OCI-LY3 (cell line): ENCODE measurements at regions not wholly inside any gene's neighbourhood (a gene's known extent, or its start where the extent isn't known, plus 50 kb on each side); places are given as distances from the start of the nearest gene placed in this dataset.
A peak's percentile ranks its signal among the peaks of the same experiment; 100 is the strongest.

Experiments
- H2AFZ ChIP-seq: fragments of 200-600, 300-600 bp; shearing (Covaris generic); 2 replicates; pipeline ENCODE4 v1.6.0; 2014; ENCODE audit warnings: antibody characterized with exemption, low read depth, low read length
- H3K27ac ChIP-seq: fragments of 200-600, 300-600 bp; sonication (generic); 2 replicates; pipeline ENCODE4 v1.5.1; 2014; ENCODE audit warnings: mild to moderate bottlenecking, low read length, moderate library complexity, mixed read lengths
- H3K27me3 ChIP-seq: fragments of 200-600, 300-600 bp; sonication (generic); 2 replicates; pipeline ENCODE4 v1.6.1; 2014; ENCODE audit warnings: low read depth, low read length, mixed read lengths
- H3K36me3 ChIP-seq: fragments of 200-600, 300-600 bp; sonication (generic); replicated peaks from 2 replicates; pipeline ENCODE3; 2014; ENCODE audit warnings: low read depth, low read length, mixed read lengths
- H3K4me1 ChIP-seq: fragments of 300-600, 200-600 bp; sonication (generic); 2 replicates; pipeline ENCODE4 v1.6.1; 2014; ENCODE audit warnings: low read length, mixed read lengths
- H3K4me2 ChIP-seq: fragments of 200-600, 300-600 bp; sonication (generic); 2 replicates; pipeline ENCODE4 v1.6.1; 2014; ENCODE audit warnings: low read length, mixed read lengths
- H3K4me3 ChIP-seq: fragments of 300-600, 200-600 bp; sonication (generic); 2 replicates; pipeline ENCODE4 v1.5.1; 2014; ENCODE audit warnings: antibody characterized with exemption, mild to moderate bottlenecking, low read length, moderate library complexity
- H3K79me2 ChIP-seq: fragments of 300-600, 200-600 bp; shearing (Covaris generic); 2 replicates; pipeline ENCODE4 v1.6.1; 2014; ENCODE audit warnings: mild to moderate bottlenecking, low read length, mixed read lengths
- H3K9ac ChIP-seq: fragments of 300-600, 200-600 bp; shearing (Covaris generic); 2 replicates; pipeline ENCODE4 v1.6.0; 2014; ENCODE audit warnings: mild to moderate bottlenecking, low read length, moderate library complexity
- H3K9me3 ChIP-seq: fragments of 200-600, 300-600 bp; shearing (Covaris generic); 2 replicates; pipeline ENCODE4 v1.6.1; 2014; ENCODE audit warnings: low read length, mixed read lengths; ENCODE audit not compliant: insufficient read depth
- H4K20me1 ChIP-seq: fragments of 200-600, 300-600 bp; sonication (generic); 2 replicates; pipeline ENCODE4 v1.6.1; 2016; ENCODE audit warnings: low read length, mixed read lengths; ENCODE audit not compliant: insufficient read depth
- EZH2phosphoT487 ChIP-seq: fragments of 200-600 bp; shearing (Covaris generic); IDR thresholded peaks from 2 replicates; pipeline ENCODE4 v1.6.1; 2018; ENCODE audit warnings: antibody characterized with exemption, mixed run types, low read depth
- TF ChIP-seq, protein P1 (sequence below): fragments of 200-600, 300-600 bp; sonication (generic); IDR thresholded peaks from 2 replicates; pipeline ENCODE4 v1.5.1; 2014; ENCODE audit warnings: antibody characterized with exemption, low read length, low read depth

DNA sequence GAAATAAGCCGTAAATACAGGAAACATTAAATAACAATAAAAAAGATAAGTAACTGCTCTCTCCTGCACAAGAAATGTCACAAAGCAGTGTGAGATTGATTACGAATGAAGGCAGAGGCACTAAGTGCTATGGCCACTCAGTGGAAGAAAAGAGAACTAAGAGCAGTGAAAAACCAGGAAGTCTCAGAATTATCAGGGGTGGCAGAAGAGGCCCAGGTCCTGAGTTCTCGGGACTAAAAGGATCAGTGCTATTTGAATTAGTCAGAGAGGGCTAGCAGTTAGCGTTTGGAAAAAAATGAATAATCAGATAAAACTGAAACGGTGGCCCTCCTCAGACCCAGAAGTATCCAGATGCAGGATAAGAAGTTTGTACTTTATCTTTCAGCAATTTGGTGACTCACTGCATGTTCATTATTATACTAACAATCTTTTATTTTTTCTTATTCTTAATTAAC is 367.1 kb downstream of the ZEB2 start:
- Histone ChIP-seq H3K4me2 (peak overlapping the region; percentile 38), H2AFZ (no peak overlapping the region)
- TF ChIP-seq, protein P1, sequence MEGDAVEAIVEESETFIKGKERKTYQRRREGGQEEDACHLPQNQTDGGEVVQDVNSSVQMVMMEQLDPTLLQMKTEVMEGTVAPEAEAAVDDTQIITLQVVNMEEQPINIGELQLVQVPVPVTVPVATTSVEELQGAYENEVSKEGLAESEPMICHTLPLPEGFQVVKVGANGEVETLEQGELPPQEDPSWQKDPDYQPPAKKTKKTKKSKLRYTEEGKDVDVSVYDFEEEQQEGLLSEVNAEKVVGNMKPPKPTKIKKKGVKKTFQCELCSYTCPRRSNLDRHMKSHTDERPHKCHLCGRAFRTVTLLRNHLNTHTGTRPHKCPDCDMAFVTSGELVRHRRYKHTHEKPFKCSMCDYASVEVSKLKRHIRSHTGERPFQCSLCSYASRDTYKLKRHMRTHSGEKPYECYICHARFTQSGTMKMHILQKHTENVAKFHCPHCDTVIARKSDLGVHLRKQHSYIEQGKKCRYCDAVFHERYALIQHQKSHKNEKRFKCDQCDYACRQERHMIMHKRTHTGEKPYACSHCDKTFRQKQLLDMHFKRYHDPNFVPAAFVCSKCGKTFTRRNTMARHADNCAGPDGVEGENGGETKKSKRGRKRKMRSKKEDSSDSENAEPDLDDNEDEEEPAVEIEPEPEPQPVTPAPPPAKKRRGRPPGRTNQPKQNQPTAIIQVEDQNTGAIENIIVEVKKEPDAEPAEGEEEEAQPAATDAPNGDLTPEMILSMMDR = peak; percentile 33
- no peak for TF ChIP-seq EZH2phosphoT487

GRCh38 chr2:144151851-144152250 is 368.1 kb downstream of the ZEB2 start:
- no peak overlapping the region for H3K27ac ChIP-seq
- no peak overlapping the region for H3K4me2 ChIP-seq
- H3K4me1 ChIP-seq = peaks cover 26% of the 10 kb centered on the region
- H3K9me3 ChIP-seq = no peaks in the 10 kb centered on the region
- H2AFZ ChIP-seq = no peak overlapping the region
- no peaks in the 10 kb centered on the region for H3K36me3 ChIP-seq
- no peak overlapping the region for H3K9ac ChIP-seq
- no peak overlapping the region for H3K4me3 ChIP-seq
- no peaks in the 10 kb centered on the region for H4K20me1 ChIP-seq
- H3K79me2 ChIP-seq = no peaks in the 10 kb centered on the region
- no peak for TF ChIP-seq EZH2phosphoT487
- TF ChIP-seq, protein P1 = no peak
- no peaks in the 10 kb centered on the region for H3K27me3 ChIP-seq

More for the DNA sequence above, 367.1 kb downstream of the ZEB2 start:
- Histone ChIP-seq H3K9me3 (no peaks in the 10 kb centered on the region), H3K9ac (peak overlapping the region; percentile 12; the same call in 1 of the 2 replicates), H3K27me3 (no peaks in the 10 kb centered on the region), H3K79me2 (no peaks in the 10 kb centered on the region), H4K20me1 (no peaks in the 10 kb centered on the region), H3K4me1 (peaks cover 32% of the 10 kb centered on the region), H3K27ac (no peak overlapping the region), H3K4me3 (no peak overlapping the region), H3K36me3 (no peaks in the 10 kb centered on the region)

- no peaks in the 10 kb centered on the region for H4K20me1 ChIP-seq
- no peak overlapping the region for H3K27ac ChIP-seq
- H3K9me3 ChIP-seq = no peaks in the 10 kb centered on the region
- TF ChIP-seq, protein P1 = no peak
- TF ChIP-seq EZH2phosphoT487 = no peak
- H3K27me3 ChIP-seq = no peaks in the 10 kb centered on the region
- no peak overlapping the region for H3K4me3 ChIP-seq
- no peak overlapping the region for H2AFZ ChIP-seq
- H3K4me2 ChIP-seq = no peak overlapping the region
- no peaks in the 10 kb centered on the region for H3K79me2 ChIP-seq
- no peaks in the 10 kb centered on the region for H3K36me3 ChIP-seq
- peaks cover 21% of the 10 kb centered on the region for H3K4me1 ChIP-seq
- H3K9ac ChIP-seq = no peak overlapping the region
These were observed 368.5 kb downstream of the ZEB2 start for GRCh38 chr2:144151405-144151804.

DNA sequence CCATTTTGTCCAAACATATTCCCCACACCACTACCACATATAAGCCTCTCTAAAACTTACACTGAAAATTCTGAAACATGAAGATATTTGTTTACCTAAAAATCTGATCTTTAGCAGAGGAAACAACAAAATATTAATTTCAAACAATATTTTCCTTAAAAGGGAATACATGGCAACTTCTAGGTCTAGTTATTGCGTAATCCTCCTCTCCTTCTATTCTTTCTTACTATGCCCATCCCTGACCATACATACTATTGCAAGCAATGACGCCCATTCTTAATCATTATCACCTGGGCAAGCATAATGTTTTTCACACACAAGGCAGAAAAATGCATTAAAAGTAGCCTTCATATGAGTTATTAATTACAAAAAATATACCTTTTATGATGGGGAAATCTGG is 372.6 kb downstream of the ZEB2 start:
- Histone ChIP-seq H3K9me3 (no peaks in the 10 kb centered on the region), H3K27me3 (no peaks in the 10 kb centered on the region), H3K4me3 (no peak overlapping the region), H2AFZ (no peak overlapping the region), H3K4me2 (no peak overlapping the region), H3K27ac (no peak overlapping the region), H4K20me1 (no peaks in the 10 kb centered on the region), H3K36me3 (peaks cover 2% of the 10 kb centered on the region), H3K4me1 (peaks cover 26% of the 10 kb centered on the region), H3K79me2 (no peaks in the 10 kb centered on the region), H3K9ac (no peak overlapping the region)
- TF ChIP-seq, protein P1 = no peak
- no peak for TF ChIP-seq EZH2phosphoT487
